GM18907 (cell line): ENCODE measurements at regions not wholly inside any gene's neighbourhood (a gene's known extent, or its start where the extent isn't known, plus 50 kb on each side); places are given as distances from the start of the nearest gene placed in this dataset.
A peak's percentile ranks its signal among the peaks of the same experiment; 100 is the strongest.

ENCODE experiments used
- ATAC-seq: cut with Tn5 transposase; IDR thresholded peaks from one replicate; pipeline ENCODE4 v1.9.1; 2021; ENCODE audit warnings: mild to moderate bottlenecking, moderate library complexity; ENCODE audit not compliant: unreplicated experiment

DNA sequence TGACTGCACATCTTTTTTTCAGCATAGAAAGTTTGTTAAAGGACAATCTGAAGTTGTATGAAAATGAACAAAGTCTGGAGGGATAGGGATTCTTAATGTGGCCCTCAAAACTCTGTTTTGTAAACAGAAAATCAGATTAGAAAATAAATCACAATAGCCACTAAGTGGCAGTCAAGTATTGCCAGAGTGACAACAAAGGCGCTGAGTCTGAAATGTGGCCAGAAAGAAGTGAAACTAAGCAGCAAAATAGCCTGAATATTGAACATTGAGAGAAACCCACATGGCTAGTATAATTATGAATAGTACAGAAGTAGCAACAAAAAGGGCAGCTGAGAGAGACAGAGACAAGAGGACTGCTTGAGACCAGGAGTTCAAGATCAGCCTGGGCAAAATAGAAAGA lies 81.1 kb upstream of the CT45A1 start:
- peak; percentile 77 for ATAC-seq

DNA sequence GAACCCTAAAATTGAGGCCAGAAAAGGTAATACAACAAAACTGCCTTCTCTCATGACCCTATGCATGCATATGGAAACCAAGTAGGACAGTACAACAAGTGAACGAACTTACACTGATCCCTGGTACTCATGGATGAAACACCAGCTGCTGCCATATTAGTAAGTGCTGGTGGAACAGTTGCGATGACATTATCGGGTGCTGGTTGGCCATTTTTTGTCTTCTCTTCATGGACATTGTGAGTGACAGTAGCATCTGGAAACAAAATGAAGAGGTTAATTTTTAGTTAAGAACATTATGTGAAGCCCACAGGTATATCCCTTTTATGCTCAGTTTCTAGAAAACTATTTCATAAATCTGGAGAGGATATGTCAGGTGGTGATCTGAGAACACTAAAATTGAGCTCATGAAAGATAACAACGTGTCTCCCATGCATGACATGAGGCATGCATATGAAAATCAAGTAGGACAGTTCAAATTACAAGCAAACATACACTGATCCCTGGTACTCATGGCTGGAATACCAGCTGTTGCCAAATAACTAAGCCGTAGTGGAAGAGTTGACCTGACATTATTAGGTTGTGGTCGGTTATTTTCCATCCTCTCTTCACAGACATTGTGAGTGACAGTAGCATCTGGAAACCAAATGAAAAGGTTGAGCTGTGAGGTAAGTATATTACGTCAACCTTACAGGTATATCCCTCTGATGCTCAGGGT lies 74.2 kb upstream of the CT45A1 start:
- no peak for ATAC-seq

DNA sequence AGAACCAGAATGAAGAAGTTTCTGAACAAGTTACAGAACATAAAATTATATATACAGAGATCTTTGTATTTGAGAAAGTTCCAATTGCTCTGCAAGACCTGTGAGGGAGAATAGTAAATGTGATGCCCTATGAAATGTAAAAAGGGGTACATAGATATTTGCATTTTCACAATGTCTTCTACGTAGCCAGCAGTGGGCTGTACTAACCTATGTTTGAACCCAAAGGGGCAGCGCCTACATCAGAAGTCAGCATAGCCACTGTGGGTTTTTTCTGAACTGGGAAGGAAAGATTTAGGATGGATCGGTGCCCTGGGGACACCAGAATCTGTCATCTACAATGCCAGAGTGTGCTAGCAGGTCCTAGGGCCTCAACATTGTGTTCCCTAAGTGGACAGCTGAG lies 69.5 kb upstream of the CT45A1 start:
- no peak for ATAC-seq

DNA sequence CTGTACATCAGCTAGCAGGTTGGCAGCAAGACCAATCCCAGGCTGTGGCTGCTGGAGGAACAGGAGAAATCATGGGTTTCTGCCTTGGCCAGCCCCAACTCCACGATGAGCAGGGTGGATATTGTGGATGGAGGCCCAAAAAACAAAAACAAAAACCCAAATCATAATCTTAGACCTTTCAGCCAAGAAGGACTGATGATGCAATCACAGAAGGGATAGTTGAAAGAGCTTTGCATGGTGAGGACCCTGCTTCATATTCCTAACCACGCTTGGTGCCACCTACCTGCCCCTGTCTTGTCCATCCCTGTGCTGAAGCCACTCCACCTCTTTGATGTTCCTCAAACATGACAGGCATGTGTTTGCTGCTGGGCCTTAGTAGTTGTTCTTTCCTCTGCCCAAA lies 68.8 kb upstream of the CT45A1 start:
- no peak for ATAC-seq

DNA sequence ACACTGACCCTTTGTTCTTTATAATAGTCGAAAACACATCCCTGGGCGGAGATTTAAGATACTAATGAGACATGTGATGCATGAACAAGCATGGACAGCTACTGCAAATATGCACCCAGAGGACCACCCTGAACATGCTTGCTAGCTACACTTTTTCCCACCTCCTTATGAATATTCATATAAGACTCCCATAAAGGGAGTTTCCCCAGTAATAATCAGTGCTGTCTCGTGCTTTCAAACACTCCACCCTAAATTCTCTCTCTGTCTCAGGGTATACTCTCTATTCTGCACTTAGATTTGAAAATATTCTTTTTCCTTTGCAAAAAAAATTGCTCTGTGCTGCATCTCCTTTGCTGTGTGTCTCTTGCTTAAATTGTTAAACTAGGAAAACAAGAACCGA lies 64.4 kb upstream of the CT45A1 start:
- ATAC-seq, result no peak

DNA sequence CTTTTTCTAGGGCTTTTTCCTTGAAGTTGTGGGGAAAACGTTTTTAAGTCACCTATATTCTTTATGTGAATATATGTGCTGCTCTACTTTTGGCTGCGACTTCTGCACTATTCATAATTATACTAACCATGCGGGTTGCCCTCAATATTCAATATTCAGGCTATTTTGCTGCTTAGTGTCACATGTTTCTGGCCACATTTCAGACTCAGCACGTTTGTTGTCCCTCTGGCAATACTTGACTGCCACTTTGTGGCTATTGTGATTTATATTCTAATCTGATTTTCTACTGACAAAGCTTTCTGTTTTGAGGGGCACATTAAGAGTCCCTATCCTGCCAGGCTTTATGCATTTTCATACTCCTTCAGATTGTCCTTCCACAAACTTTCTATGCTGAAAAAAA lies 63.9 kb upstream of the CT45A1 start:
- no peak for ATAC-seq

DNA sequence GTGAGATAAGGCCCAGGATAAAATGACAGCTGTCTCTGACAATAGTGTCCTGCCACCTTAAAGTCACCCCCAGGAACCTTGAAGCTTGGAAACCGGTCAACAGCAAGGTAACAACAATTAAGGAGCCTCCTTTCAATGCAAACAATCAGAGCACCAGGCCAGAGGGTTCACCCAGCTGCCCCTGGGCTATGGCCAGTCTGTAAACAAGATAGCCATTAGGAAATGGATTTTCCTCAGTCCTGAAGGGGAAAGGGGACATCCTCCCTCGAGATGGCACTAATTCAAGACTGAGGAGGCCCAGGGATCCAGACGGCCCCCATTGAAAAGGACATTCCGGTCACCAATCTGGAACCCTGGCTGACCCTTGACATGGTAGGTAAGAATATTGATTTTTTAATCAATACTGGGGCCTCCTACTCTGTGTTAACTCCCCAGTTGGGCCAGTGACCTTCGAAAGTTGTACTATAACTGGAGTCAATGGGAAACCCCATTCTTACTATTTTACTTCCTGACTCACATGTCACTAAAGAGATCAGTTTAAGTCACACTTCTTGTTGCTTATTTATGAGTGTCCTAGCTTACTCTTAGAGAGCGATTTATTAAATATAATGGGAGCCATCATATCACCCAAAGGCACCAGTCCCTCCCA lies 61.7 kb upstream of the CT45A1 start:
- no peak for ATAC-seq

DNA sequence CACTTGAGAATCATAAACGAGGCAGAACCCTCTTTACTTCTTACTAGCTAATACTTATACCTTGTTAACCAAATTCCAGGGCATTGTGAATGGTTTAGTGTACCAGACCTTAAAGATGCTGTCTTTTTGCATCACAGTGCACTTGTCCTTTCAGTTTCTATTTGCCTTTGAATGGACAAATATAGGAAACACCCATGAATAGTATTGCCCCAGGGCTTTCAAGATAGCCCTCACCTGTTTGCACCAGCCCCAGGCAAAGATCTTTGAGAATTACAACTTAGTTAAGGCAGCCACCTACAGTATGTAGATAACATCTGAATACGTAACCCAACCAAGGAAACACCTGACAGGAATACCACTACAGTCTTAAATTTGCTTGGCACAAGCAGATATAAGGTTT lies 60.8 kb upstream of the CT45A1 start:
- ATAC-seq, result no peak

DNA sequence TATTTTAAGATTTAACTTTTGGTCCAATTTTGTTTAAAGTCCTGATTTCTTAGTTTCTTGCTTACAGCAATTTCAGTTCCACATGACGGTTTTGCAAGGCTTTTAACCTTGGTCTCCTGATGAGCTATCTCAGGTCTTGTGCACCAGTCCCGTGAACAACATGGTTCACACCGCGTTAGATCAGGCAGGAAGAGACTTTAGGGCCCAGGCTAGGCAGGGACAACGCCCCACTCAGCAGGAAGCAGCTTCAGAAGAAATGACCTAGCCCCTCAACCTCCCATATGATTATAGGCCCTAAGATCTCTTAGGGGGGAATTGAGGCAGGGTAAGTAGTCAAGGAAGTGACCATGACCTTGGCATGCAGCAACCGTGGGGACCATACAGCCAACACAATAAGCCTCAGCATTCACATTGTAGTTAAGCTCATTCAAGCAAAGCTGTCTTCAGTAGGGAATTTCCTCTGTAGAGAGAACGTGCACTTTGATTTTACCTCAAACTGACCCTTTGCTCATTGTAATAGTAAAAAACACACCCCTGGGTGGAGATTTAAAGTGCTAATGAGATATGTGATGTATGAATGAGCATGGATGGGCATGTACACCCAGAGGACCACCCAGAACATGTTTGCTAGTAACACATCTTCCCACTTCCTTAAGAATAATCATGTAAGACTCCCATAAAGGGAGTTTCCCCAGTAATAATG lies 55.3 kb upstream of the CT45A1 start:
- ATAC-seq, result peak; percentile 82
